GM13976 (cell line): ENCODE measurements at regions not wholly inside any gene's neighbourhood (a gene's known extent, or its start where the extent isn't known, plus 50 kb on each side); places are given as distances from the start of the nearest gene placed in this dataset.
"Not testable (repeated sequence)": the region's sequence is repeated elsewhere in the genome, so short reads cannot be mapped to it uniquely, and the experiment has no call there.

Experiments used
- DNase-seq: peaks from one replicate; pipeline ENCODE4 v3.0.0; 2012; ENCODE audit warnings: low spot score
- in situ Hi-C: fragments of 300-500 bp; cut with MboI; formaldehyde crosslinking; loops from one replicate; pipeline ENCODE4 v1.12.0; 2022; ENCODE audit warnings: low sequenced_read_pairs, mixed read lengths, inconsistent platforms; ENCODE audit not compliant: unreplicated experiment
- TF ChIP-seq, protein P1 (sequence below): IDR thresholded peaks from 2 replicates; pipeline ENCODE4 v1.5.1; 2012; ENCODE audit warnings: borderline replicate concordance, mild to moderate bottlenecking; ENCODE audit not compliant: insufficient read depth; ENCODE audit errors: extremely low read depth, missing control alignments, control extremely low read depth

DNA sequence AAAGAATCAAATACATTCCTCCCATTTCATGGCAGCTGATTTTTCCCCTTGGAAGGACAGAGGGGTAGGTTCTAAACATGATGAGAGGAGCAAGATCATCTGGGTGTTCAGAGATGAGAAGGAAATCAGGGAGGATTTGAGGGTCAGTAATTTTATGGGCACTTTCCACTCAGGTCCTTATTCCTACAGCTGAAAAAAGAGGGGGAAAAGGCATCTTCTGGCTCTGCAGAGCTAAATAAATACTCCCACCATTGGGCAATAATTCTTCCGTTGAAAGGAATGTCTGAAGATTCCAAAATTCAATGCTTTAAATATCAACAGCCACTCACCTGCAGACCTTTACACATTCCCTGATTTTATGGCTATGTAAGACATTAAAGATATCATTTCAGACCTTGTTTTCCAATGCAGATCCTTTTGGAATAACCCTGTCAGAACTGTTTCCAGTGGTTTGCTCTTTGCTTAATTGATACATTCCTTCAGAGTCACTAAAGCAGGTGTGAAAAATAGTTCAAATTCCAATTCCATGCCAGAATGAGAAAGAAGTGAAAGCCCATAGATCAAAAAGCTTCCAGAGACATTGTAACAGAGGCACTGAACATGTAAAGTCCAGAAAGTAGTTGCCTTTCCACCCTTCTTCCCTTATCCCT is 233.3 kb upstream of the KRR1 start:
- DNase-seq, result no peak
- in situ Hi-C loops, result no loop called here
- TF ChIP-seq, protein P1, sequence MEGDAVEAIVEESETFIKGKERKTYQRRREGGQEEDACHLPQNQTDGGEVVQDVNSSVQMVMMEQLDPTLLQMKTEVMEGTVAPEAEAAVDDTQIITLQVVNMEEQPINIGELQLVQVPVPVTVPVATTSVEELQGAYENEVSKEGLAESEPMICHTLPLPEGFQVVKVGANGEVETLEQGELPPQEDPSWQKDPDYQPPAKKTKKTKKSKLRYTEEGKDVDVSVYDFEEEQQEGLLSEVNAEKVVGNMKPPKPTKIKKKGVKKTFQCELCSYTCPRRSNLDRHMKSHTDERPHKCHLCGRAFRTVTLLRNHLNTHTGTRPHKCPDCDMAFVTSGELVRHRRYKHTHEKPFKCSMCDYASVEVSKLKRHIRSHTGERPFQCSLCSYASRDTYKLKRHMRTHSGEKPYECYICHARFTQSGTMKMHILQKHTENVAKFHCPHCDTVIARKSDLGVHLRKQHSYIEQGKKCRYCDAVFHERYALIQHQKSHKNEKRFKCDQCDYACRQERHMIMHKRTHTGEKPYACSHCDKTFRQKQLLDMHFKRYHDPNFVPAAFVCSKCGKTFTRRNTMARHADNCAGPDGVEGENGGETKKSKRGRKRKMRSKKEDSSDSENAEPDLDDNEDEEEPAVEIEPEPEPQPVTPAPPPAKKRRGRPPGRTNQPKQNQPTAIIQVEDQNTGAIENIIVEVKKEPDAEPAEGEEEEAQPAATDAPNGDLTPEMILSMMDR, result no peak

DNA sequence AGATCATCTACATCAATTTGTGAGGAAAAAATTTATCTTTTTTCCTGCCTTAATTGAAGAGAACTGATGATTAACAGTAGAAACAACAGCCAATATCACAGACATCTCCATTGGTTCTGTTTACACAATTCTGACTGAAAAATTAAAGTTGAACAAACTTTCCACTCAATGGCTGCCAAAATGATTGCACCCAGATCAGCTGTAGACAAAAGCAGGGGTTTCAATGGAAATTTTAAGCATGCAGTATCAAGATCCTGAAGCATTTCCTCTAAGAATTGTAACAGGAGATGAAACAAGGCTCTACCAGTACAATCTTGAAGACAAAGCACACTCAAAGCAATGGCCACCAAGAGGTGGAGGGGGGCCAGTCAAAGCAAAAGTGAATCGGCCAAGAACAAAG is 231.6 kb upstream of the KRR1 start:
- in situ Hi-C loops, result no loop called here
- TF ChIP-seq, protein P1, result no peak
- DNase-seq, result no peak

DNA sequence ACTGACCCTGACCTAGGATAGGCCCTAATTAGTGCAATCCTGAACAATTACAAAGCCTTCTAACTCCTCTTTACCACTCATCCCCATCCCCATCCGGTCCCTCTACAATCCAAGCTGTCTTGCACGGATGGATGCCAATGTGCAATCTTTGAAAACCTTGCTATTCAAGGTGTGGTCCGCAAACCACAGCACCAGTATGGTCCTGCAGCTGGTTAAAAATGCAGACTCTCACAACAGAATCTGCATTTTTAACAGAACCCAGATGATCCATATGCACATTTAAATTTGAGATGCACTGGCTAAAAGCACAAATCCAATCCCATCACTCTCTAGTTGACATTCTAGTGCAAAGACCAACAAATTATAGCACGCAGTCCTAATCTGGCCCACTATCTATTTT is 230.6 kb upstream of the KRR1 start:
- TF ChIP-seq, protein P1, result no peak
- DNase-seq, result no peak
- in situ Hi-C loops, result no loop called here

DNA sequence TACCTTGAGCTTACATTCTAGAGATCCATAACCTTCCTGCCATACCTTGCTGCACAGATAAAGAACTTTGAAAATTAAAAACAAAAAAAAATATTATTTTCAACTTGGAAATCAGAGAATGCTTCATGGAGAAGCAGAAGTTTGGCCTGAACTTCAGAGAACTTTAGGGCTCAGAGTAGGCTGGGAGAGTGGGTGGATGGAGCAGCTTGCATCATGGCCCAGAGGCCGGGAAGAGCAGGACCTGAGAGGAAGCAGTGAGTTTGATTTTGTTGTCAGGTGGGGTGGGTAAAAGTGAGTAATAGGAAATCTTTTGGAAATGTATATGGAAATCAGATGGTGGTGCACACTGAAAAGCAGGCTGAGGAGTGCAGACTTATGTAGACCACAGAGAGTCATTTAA is 228.5 kb upstream of the KRR1 start:
- no peak for DNase-seq
- in situ Hi-C loops, result no loop called here
- TF ChIP-seq, protein P1, result no peak

DNA sequence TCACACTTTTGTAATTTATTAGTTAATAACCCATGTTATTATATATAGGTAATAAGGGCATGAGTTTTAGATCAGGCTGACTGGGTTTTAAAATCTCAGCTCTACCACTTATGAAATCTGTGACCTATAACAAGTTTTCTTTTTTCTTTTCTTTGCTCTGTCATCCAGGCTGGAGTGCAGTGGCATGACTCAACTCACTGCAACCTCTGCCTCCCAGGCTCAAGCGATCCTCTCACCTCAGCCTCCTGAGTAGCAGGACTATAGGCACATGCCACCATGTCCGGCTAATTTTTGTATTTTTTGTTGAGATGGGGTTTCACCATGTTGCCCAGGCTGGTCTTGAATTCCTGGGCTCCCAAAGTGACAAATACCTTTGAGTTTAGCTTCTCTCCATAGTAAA is 227.7 kb upstream of the KRR1 start:
- in situ Hi-C loops, result not testable (repeated sequence)

DNA sequence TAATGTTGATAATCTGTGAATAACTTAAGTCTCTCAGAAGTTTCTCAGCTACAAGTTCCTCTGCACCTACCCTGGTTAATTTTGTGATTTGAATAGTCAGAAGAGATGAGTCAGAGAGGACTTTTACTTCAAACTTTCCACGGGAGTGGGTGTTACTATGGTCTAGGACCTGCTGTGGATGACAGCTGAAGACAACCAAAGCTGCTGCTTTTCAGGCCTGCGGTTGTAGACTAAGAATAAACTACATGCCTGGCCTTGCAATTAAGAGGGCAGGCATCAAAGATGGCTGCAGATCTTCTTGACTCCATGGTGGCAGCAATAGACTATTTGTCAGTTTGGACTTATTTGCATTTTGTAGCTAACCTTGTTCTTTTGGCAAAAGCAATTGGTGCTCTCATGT is 227.1 kb upstream of the KRR1 start:
- TF ChIP-seq, protein P1, result no peak
- peak; percentile 58 for DNase-seq
- in situ Hi-C loops, result no loop called here

More for the DNA sequence above, 227.7 kb upstream of the KRR1 start:
- not testable (repeated sequence) for DNase-seq

DNA sequence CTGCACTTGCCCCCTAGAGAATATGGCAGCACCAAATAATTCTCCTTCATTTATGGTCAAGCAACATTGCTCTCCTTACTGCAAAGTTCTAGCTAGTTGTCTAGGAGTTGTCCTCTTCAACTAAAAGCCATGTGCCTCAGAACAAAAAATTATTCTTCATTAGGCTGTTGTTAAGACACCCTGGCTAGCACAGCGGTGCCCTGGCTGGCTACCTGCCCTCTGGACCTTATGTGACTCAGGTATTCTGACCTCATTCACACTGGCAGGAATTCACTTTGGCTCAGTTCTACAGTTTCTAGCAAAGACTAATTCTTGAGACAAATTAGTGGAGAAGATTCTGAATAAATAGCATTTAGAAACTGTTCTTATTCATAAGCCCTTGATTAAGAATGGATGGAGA is 224.4 kb upstream of the KRR1 start:
- no peak for DNase-seq
- TF ChIP-seq, protein P1, result no peak
- in situ Hi-C loops, result no loop called here
